Endothelial cell of umbilical vein (primary cell): ENCODE measurements at regions not wholly inside any gene's neighbourhood (a gene's known extent, or its start where the extent isn't known, plus 50 kb on each side); places are given as distances from the start of the nearest gene placed in this dataset.

Source experiments
- EZH2 ChIP-seq: IDR thresholded peaks from 2 replicates; pipeline ENCODE4 v1.6.1; 2012; ENCODE audit warnings: borderline replicate concordance, low read depth, mild to moderate bottlenecking, moderate library complexity, low read length, inconsistent platforms; ENCODE audit not compliant: severe bottlenecking
- JUN ChIP-seq: IDR thresholded peaks from 2 replicates; pipeline ENCODE4 v1.6.1; 2011; ENCODE audit warnings: borderline replicate concordance, low read depth; ENCODE audit not compliant: insufficient read length, insufficient read depth
- POLR2A ChIP-seq: IDR thresholded peaks from 2 replicates; pipeline ENCODE4 v1.6.1; 2012; ENCODE audit warnings: low read depth, mild to moderate bottlenecking, control low read depth, low read length
- POLR2AphosphoS5 ChIP-seq: IDR thresholded peaks from 2 replicates; pipeline ENCODE4 v1.6.1; 2012; ENCODE audit warnings: low read depth, mild to moderate bottlenecking, control low read depth, low read length, moderate library complexity; ENCODE audit not compliant: insufficient read depth
- TF ChIP-seq, protein P1 (sequence below): IDR thresholded peaks from 2 replicates; pipeline ENCODE4 v1.6.1; 2011; ENCODE audit not compliant: insufficient read depth, insufficient read length
- TF ChIP-seq, protein P2 (sequence below), 2 donors: IDR thresholded peaks; 1 replicate in 1 of 2; 2 replicates in 1 of 2; pipeline ENCODE4 v1.5.1; 2011; ENCODE audit warnings: low read length in 2 of 2, mild to moderate bottlenecking in 2 of 2, moderate library complexity in 2 of 2, control low read depth in 1 of 2, inconsistent platforms in 1 of 2, low read depth in 1 of 2; ENCODE audit not compliant: insufficient read depth in 1 of 2; ENCODE audit errors: extremely low read depth in 1 of 2

DNA sequence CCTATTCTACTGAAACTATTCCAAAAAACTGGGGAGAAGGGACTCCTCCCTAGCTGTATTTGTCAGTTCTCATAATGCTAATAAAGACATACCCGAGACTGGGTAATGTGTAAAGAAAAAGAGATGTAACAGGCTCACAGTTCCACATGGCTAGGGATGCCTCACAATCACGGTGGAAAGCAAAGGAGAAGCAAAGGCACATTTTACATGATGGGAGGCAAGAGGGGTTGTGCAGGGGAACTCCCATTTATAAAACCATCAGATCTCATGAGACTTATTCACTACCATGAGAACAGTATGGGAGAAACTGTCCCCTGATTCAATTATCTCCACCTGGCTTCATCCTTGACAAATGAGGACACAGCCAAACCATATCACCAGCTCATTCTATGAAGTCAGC is 111.2 kb upstream of the RIPOR2 start:
- TF ChIP-seq, protein P1, sequence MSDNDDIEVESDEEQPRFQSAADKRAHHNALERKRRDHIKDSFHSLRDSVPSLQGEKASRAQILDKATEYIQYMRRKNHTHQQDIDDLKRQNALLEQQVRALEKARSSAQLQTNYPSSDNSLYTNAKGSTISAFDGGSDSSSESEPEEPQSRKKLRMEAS = no peak
- no peak for TF ChIP-seq POLR2A
- TF ChIP-seq, protein P2, sequence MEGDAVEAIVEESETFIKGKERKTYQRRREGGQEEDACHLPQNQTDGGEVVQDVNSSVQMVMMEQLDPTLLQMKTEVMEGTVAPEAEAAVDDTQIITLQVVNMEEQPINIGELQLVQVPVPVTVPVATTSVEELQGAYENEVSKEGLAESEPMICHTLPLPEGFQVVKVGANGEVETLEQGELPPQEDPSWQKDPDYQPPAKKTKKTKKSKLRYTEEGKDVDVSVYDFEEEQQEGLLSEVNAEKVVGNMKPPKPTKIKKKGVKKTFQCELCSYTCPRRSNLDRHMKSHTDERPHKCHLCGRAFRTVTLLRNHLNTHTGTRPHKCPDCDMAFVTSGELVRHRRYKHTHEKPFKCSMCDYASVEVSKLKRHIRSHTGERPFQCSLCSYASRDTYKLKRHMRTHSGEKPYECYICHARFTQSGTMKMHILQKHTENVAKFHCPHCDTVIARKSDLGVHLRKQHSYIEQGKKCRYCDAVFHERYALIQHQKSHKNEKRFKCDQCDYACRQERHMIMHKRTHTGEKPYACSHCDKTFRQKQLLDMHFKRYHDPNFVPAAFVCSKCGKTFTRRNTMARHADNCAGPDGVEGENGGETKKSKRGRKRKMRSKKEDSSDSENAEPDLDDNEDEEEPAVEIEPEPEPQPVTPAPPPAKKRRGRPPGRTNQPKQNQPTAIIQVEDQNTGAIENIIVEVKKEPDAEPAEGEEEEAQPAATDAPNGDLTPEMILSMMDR (IDR thresholded peaks at IDR 0.05; ENCODE audit: extremely low read depth in 1 of 2, insufficient read depth in 1 of 2, low read depth in 1 of 2, low read length in 2 of 2) = no peak
- no peak for TF ChIP-seq POLR2AphosphoS5
- no peak for TF ChIP-seq JUN
- TF ChIP-seq EZH2 = no peak
